ENCODE measurements at regions not wholly inside any gene's neighbourhood (a gene's known extent, or its start where the extent isn't known, plus 50 kb on each side); places are given as distances from the start of the nearest gene placed in this dataset.

DNA sequence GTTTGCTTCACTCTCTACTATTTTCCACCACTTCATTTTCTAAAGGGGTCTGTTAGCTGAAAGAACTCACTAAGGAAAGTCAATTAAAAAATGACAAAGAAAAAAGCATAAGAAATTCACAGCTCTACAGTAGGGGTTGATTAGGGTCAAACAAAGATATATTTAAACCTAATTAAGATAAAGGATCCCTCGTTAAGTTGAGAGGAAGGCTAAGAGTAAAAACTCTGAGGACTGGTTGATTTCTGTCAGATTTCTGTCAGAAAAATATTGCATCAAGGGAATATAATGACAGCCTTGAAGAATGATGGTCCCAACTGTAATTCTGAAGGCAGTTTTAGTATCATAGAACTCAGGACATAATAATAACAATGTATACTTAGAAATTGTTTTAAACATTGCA, 218.0 kb downstream of the QDPR start:
- in situ Hi-C loops (cut with MboI) = no loop called here
- Histone ChIP-seq H4K20me1 (ENCODE audit: insufficient read depth) (no peaks in the 10 kb centered on the region), H3K36me3 (ENCODE audit: low read depth) (no peaks in the 10 kb centered on the region), H2AFZ (no peak overlapping the region), H3K4me2 (ENCODE audit: unreplicated experiment) (no peak overlapping the region), H3K9me3 (ENCODE audit: low read depth) (no peaks in the 10 kb centered on the region), H3K9ac (no peak overlapping the region), H3K4me3 (no peak overlapping the region), H3K27me3 (replicated peaks; ENCODE audit: insufficient read depth) (no peaks in the 10 kb centered on the region), H3K9me2 (ENCODE audit: insufficient read depth) (no peaks in the 10 kb centered on the region), H3K27ac (no peak overlapping the region), H3K79me2 (ENCODE audit: insufficient read depth) (no peaks in the 10 kb centered on the region), H3F3A (ENCODE audit: insufficient read depth) (no peaks in the 10 kb centered on the region), H3K4me1 (ENCODE audit: insufficient read depth) (no peaks in the 10 kb centered on the region)
- TF ChIP-seq EZH2 (IDR thresholded peaks at IDR 0.05; ENCODE audit: insufficient read depth, poor library complexity, severe bottlenecking) (no peak), EZH2phosphoT487 (IDR thresholded peaks at IDR 0.05; ENCODE audit: insufficient read depth, low read depth) (no peak)
- WGBS, 2 experiments (ENCODE audit: low coverage in 1 of 2, low lambda C conversion rate in 2 of 2, missing lambda C conversion rate in 2 of 2) = 53% methylated on average over 1 of the region's 1 CpG
- DNase-seq = no peak

DNA sequence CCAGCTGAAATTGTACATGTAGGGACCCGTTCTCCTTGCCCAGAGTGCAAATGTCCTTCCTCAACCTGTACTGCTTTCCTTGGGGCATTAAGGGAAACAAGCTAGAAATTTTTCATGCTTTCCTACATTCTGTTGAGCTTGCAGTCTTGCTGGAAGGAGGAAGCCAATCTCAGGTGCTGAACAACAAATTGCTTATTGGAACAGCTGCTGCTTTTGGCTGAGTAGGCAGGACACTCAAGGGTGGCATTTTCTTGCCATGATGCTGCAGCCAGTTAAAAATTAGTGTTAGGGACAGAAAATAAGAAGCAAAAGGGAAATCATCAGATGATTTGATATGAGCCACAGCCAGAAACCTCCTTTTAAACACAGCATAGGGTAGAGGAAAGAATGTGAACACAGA, 223.7 kb downstream of the QDPR start:
- H3K9ac ChIP-seq = no peak overlapping the region
- H2AFZ ChIP-seq = no peak overlapping the region
- H3K4me3 ChIP-seq = no peak overlapping the region
- 90 to 95% methylated on average over 1 of the region's 1 CpG for WGBS, 2 experiments (ENCODE audit: low coverage in 1 of 2, low lambda C conversion rate in 2 of 2, missing lambda C conversion rate in 2 of 2)
- no peaks in the 10 kb centered on the region for H3K9me3 ChIP-seq (ENCODE audit: low read depth)
- in situ Hi-C loops (cut with MboI) = no loop called here
- H3K4me2 ChIP-seq (ENCODE audit: unreplicated experiment) = no peak overlapping the region
- no peaks in the 10 kb centered on the region for H3F3A ChIP-seq (ENCODE audit: insufficient read depth)
- no peaks in the 10 kb centered on the region for H3K36me3 ChIP-seq (ENCODE audit: low read depth)
- TF ChIP-seq EZH2phosphoT487 (IDR thresholded peaks at IDR 0.05; ENCODE audit: insufficient read depth, low read depth) (no peak), EZH2 (IDR thresholded peaks at IDR 0.05; ENCODE audit: insufficient read depth, poor library complexity, severe bottlenecking) (no peak)
- H3K9me2 ChIP-seq (ENCODE audit: insufficient read depth) = no peaks in the 10 kb centered on the region
- H3K27me3 ChIP-seq (replicated peaks; ENCODE audit: insufficient read depth) = no peaks in the 10 kb centered on the region
- no peak for DNase-seq
- no peaks in the 10 kb centered on the region for H3K79me2 ChIP-seq (ENCODE audit: insufficient read depth)
- H4K20me1 ChIP-seq (ENCODE audit: insufficient read depth) = no peaks in the 10 kb centered on the region
- H3K27ac ChIP-seq = no peak overlapping the region
- H3K4me1 ChIP-seq (ENCODE audit: insufficient read depth) = no peaks in the 10 kb centered on the region

DNA sequence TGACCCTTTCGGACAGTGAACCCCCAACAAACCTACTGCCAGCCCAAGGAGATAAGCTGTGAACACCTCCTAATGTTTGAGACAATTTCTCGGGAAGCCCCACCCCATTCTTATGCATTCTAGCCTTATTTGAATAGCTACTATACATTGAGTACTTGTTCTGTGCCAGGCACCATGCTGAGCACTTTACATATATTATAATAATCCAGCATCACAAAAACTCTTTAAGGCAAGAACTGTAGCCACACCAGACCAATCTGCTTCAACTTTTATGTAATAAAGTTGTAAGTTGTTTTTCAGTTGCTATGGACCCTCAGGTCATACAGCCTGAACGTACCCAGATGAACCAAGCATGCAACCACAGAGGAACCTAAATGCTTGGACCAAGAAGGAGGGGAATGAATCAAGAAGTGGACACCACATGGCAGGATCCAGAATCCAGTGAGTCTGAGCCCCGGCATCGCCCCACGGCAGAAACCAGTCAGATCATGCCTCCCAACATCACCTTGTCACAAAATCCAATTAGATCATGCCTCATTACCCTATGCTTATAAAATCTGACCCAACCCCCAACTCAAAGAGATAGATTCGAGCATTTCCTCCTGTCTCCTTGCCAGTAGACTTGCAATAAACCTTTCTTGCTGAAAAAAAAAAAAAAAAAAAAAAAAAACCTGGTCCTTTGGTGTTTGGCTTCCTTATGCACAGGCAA, 225.0 kb downstream of the QDPR start:
- H3K4me3 ChIP-seq = no peak overlapping the region
- no peaks in the 10 kb centered on the region for H3K27me3 ChIP-seq (replicated peaks; ENCODE audit: insufficient read depth)
- H3K9ac ChIP-seq = no peak overlapping the region
- H3K9me3 ChIP-seq (ENCODE audit: low read depth) = no peaks in the 10 kb centered on the region
- no peak for DNase-seq
- in situ Hi-C loops (cut with MboI) = no loop called here
- H2AFZ ChIP-seq = no peak overlapping the region
- no peak overlapping the region for H3K4me2 ChIP-seq (ENCODE audit: unreplicated experiment)
- 82 to 86% methylated on average over 7 of the region's 7 CpGs for WGBS, 2 experiments (ENCODE audit: low coverage in 1 of 2, low lambda C conversion rate in 2 of 2, missing lambda C conversion rate in 2 of 2)
- no peaks in the 10 kb centered on the region for H3K79me2 ChIP-seq (ENCODE audit: insufficient read depth)
- H3K4me1 ChIP-seq (ENCODE audit: insufficient read depth) = no peaks in the 10 kb centered on the region
- no peaks in the 10 kb centered on the region for H3F3A ChIP-seq (ENCODE audit: insufficient read depth)
- H3K36me3 ChIP-seq (ENCODE audit: low read depth) = no peaks in the 10 kb centered on the region
- no peaks in the 10 kb centered on the region for H3K9me2 ChIP-seq (ENCODE audit: insufficient read depth)
- H4K20me1 ChIP-seq (ENCODE audit: insufficient read depth) = no peaks in the 10 kb centered on the region
- TF ChIP-seq EZH2 (IDR thresholded peaks at IDR 0.05; ENCODE audit: insufficient read depth, poor library complexity, severe bottlenecking) = no peak
- no peak for TF ChIP-seq EZH2phosphoT487 (IDR thresholded peaks at IDR 0.05; ENCODE audit: insufficient read depth, low read depth)
- H3K27ac ChIP-seq = no peak overlapping the region

DNA sequence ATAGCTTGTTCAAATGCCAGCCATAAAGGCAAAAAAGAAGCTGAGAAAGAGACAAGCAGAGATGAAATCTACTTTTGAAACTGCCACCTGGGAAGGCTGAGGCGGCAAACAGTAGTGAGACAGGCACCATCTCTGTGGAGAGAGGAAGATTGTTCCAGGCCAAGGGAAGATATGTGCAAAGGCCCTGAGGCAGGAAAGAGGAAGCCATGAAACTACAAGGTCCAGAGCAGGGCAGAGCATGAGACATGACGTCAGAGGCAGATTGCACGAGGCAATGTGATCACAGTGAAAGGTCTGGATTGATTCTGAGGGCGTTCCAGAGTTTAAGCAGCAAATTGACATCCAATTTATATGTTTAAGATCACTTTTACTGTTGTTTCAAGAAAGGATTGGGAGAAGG, 226.1 kb downstream of the QDPR start:
- no peaks in the 10 kb centered on the region for H3K27me3 ChIP-seq (replicated peaks; ENCODE audit: insufficient read depth)
- H3K4me1 ChIP-seq (ENCODE audit: insufficient read depth) = no peaks in the 10 kb centered on the region
- no peak overlapping the region for H3K4me3 ChIP-seq
- no peak overlapping the region for H3K9ac ChIP-seq
- H3K4me2 ChIP-seq (ENCODE audit: unreplicated experiment) = no peak overlapping the region
- H3K27ac ChIP-seq = no peak overlapping the region
- WGBS, 2 experiments (ENCODE audit: low coverage in 1 of 2, low lambda C conversion rate in 2 of 2, missing lambda C conversion rate in 2 of 2) = 86 to 87% methylated on average over 4 of the region's 4 CpGs
- H3K79me2 ChIP-seq (ENCODE audit: insufficient read depth) = no peaks in the 10 kb centered on the region
- no peaks in the 10 kb centered on the region for H3K9me2 ChIP-seq (ENCODE audit: insufficient read depth)
- no peaks in the 10 kb centered on the region for H3K36me3 ChIP-seq (ENCODE audit: low read depth)
- DNase-seq = no peak
- H3K9me3 ChIP-seq (ENCODE audit: low read depth) = no peaks in the 10 kb centered on the region
- no peaks in the 10 kb centered on the region for H3F3A ChIP-seq (ENCODE audit: insufficient read depth)
- no peaks in the 10 kb centered on the region for H4K20me1 ChIP-seq (ENCODE audit: insufficient read depth)
- in situ Hi-C loops (cut with MboI) = no loop called here
- TF ChIP-seq EZH2 (IDR thresholded peaks at IDR 0.05; ENCODE audit: insufficient read depth, poor library complexity, severe bottlenecking) = no peak
- TF ChIP-seq EZH2phosphoT487 (IDR thresholded peaks at IDR 0.05; ENCODE audit: insufficient read depth, low read depth) = no peak
- no peak overlapping the region for H2AFZ ChIP-seq
